ENCODE measurements at regions not wholly inside any gene's neighbourhood (a gene's known extent, or its start where the extent isn't known, plus 50 kb on each side); places are given as distances from the start of the nearest gene placed in this dataset.

GRCh38 chrX:34576864-34577263 lies 80.2 kb downstream of the TMEM47 start:
- Histone ChIP-seq H3K79me2 (ENCODE audit: insufficient read depth, low read depth, low read length) (no peaks in the 10 kb centered on the region), H3K9me2 (ENCODE audit: insufficient read depth, low read length) (no peaks in the 10 kb centered on the region), H3K4me2 (ENCODE audit: low read length) (no peak overlapping the region), H3K4me3 (ENCODE audit: low read depth, low read length, poor library complexity, severe bottlenecking) (no peak overlapping the region), H2AFZ (ENCODE audit: low read length) (no peak overlapping the region), H4K20me1 (ENCODE audit: insufficient read depth, low read length) (no peaks in the 10 kb centered on the region), H3K4me1 (ENCODE audit: insufficient read depth, low read length, poor library complexity, severe bottlenecking) (no peaks in the 10 kb centered on the region), H3K9me3 (ENCODE audit: low read length) (no peaks in the 10 kb centered on the region), H3K36me3 (ENCODE audit: insufficient read depth, low read length) (no peaks in the 10 kb centered on the region), H3K27ac (ENCODE audit: low read depth, low read length, poor library complexity, severe bottlenecking) (no peak overlapping the region)
- no TSS peak for BruUV-seq (replicated peaks)
- intact Hi-C loops (cut with micrococcal nuclease; ENCODE audit: unreplicated experiment): no loop called here
- no peak for TF ChIP-seq CTCF (conservative IDR thresholded peaks at IDR 0.05; ENCODE audit: low read length)
- TF ChIP-seq EZH2phosphoT487 (IDR thresholded peaks at IDR 0.05; ENCODE audit: borderline replicate concordance, low read depth, low read length): no peak
- DNase-seq (ENCODE audit: low spot score): no peak
- POLR2A ChIA-PET: no interaction called here
- CTCF ChIA-PET (ENCODE audit: unreplicated experiment): no interaction called here

GRCh38 chrX:34565981-34566380 lies 91.1 kb downstream of the TMEM47 start:
- Histone ChIP-seq H3K9me2 (ENCODE audit: insufficient read depth, low read length) (no peaks in the 10 kb centered on the region), H3K4me3 (ENCODE audit: low read depth, low read length, poor library complexity, severe bottlenecking) (no peak overlapping the region), H4K20me1 (ENCODE audit: insufficient read depth, low read length) (no peaks in the 10 kb centered on the region), H3K27ac (ENCODE audit: low read depth, low read length, poor library complexity, severe bottlenecking) (no peak overlapping the region), H3K9me3 (ENCODE audit: low read length) (no peaks in the 10 kb centered on the region), H3K4me1 (ENCODE audit: insufficient read depth, low read length, poor library complexity, severe bottlenecking) (no peaks in the 10 kb centered on the region), H3K4me2 (ENCODE audit: low read length) (no peak overlapping the region), H2AFZ (ENCODE audit: low read length) (no peak overlapping the region), H3K36me3 (ENCODE audit: insufficient read depth, low read length) (no peaks in the 10 kb centered on the region), H3K79me2 (ENCODE audit: insufficient read depth, low read depth, low read length) (no peaks in the 10 kb centered on the region)
- TF ChIP-seq EZH2phosphoT487 (IDR thresholded peaks at IDR 0.05; ENCODE audit: borderline replicate concordance, low read depth, low read length) (no peak), CTCF (conservative IDR thresholded peaks at IDR 0.05; ENCODE audit: low read length) (no peak)
- ChIA-PET CTCF (ENCODE audit: unreplicated experiment) (no interaction called here), POLR2A (no interaction called here)
- intact Hi-C loops (cut with micrococcal nuclease; ENCODE audit: unreplicated experiment): no loop called here
- BruUV-seq (replicated peaks): no TSS peak
- no peak for DNase-seq (ENCODE audit: low spot score)

GRCh38 chrX:34563804-34564203 lies 93.3 kb downstream of the TMEM47 start:
- no peaks in the 10 kb centered on the region for H3K79me2 ChIP-seq (ENCODE audit: insufficient read depth, low read depth, low read length)
- no peak overlapping the region for H3K4me2 ChIP-seq (ENCODE audit: low read length)
- H3K4me1 ChIP-seq (ENCODE audit: insufficient read depth, low read length, poor library complexity, severe bottlenecking): no peaks in the 10 kb centered on the region
- no peaks in the 10 kb centered on the region for H3K36me3 ChIP-seq (ENCODE audit: insufficient read depth, low read length)
- DNase-seq (ENCODE audit: low spot score): no peak
- no peaks in the 10 kb centered on the region for H3K9me2 ChIP-seq (ENCODE audit: insufficient read depth, low read length)
- BruUV-seq (replicated peaks): no TSS peak
- H4K20me1 ChIP-seq (ENCODE audit: insufficient read depth, low read length): no peaks in the 10 kb centered on the region
- H3K9me3 ChIP-seq (ENCODE audit: low read length): no peaks in the 10 kb centered on the region
- CTCF ChIA-PET (ENCODE audit: unreplicated experiment): no interaction called here
- no peak for TF ChIP-seq CTCF (conservative IDR thresholded peaks at IDR 0.05; ENCODE audit: low read length)
- no peak for TF ChIP-seq EZH2phosphoT487 (IDR thresholded peaks at IDR 0.05; ENCODE audit: borderline replicate concordance, low read depth, low read length)
- intact Hi-C loops (cut with micrococcal nuclease; ENCODE audit: unreplicated experiment): no loop called here
- no peak overlapping the region for H2AFZ ChIP-seq (ENCODE audit: low read length)
- no peak overlapping the region for H3K27ac ChIP-seq (ENCODE audit: low read depth, low read length, poor library complexity, severe bottlenecking)
- POLR2A ChIA-PET: no interaction called here
- H3K4me3 ChIP-seq (ENCODE audit: low read depth, low read length, poor library complexity, severe bottlenecking): no peak overlapping the region

Data from OCI-LY7 (cell line).